Vagina (tissue), 2 donors: ENCODE measurements at regions not wholly inside any gene's neighbourhood (a gene's known extent, or its start where the extent isn't known, plus 50 kb on each side); places are given as distances from the start of the nearest gene placed in this dataset.
"Not testable (repeated sequence)": the region's sequence is repeated elsewhere in the genome, so short reads cannot be mapped to it uniquely, and the experiment has no call there.

ENCODE experiments used
- DNase-seq, 2 donors: peaks; one replicate each; pipeline ENCODE4 v3.0.0-alpha.2; 2017; ENCODE audit errors: extremely low spot score in 2 of 2
- H3K27ac ChIP-seq: fragments of 200-600 bp; sonication (generic); one replicate; pipeline ENCODE4 v1.5.1; 2019
- H3K27me3 ChIP-seq: fragments of 200-600 bp; sonication (generic); one replicate; pipeline ENCODE4 v1.5.1; 2019
- H3K36me3 ChIP-seq, 2 donors: fragments of 200-600 bp; sonication (generic); one replicate each; pipeline ENCODE4 v1.5.1; 2017 to 2019
- H3K4me1 ChIP-seq: fragments of 200-600 bp; sonication (generic); one replicate; pipeline ENCODE4 v1.5.1; 2019
- H3K4me3 ChIP-seq, 2 donors: fragments of 200-600 bp; sonication (generic); 1 replicate in 1 of 2; 2 replicates in 1 of 2; pipeline ENCODE4 v1.5.1; 2016 to 2019
- H3K9me3 ChIP-seq: fragments of 200-600 bp; sonication (generic); one replicate; pipeline ENCODE4 v1.5.1; 2019
- POLR2A ChIP-seq, 2 donors: fragments of 450-650 bp; IDR thresholded peaks; one replicate each; pipeline ENCODE4 v1.6.1; 2017; ENCODE audit warnings: antibody characterized with exemption in 2 of 2, mild to moderate bottlenecking in 2 of 2, moderate library complexity in 2 of 2
- POLR2AphosphoS5 ChIP-seq, 2 donors: sonication (generic); formaldehyde crosslinking; IDR thresholded peaks; one replicate each; pipeline ENCODE4 v1.9.0; 2017; ENCODE audit warnings: antibody characterized with exemption in 2 of 2, mild to moderate bottlenecking in 2 of 2, low read depth in 1 of 2; ENCODE audit not compliant: insufficient read depth in 1 of 2
- intact Hi-C: fragments of 100-400 bp; cut with DNase I; formaldehyde crosslinking; loops from one replicate; pipeline ENCODE4 v1.15.1; 2023
- TF ChIP-seq, protein P1 (sequence below), 3 experiments: fragments of 450-650 bp in 2 of 3; fragments of 200-600 bp in 1 of 3; sonication (generic) in 1 of 3; IDR thresholded peaks; one replicate each; pipeline ENCODE4 v1.5.1; 2017 to 2019; ENCODE audit warnings: antibody characterized with exemption in 3 of 3, mild to moderate bottlenecking in 2 of 3, moderate library complexity in 2 of 3

DNA sequence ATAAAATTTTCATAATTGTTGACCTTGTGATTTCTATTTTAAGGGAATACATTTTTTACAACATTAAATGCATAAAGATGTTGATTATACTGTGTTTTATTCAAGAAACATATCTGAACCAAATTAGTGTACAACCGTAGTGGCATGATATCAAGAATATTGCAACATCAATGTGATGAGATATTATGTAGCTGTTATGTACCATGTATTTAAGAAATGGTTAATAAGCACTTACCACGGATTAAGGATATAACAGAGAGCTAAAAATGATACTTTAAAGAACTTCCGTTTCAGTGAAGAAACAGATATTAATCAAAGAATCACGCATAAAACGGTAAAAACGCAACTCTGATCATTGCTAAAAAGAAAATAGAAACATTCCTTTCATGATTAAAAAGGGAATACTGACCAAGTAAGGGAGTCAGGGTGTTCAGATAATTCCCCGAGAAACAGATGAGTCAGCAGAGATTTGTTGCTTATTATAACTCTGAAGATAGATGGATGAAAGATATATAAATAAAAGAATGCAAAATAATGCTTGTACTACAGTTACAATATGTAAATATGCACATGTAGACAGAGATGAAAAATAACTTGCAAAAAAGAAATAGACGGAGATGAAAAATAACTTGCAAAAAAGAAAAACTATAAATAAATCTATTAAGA, 281.9 kb upstream of the MAF start:
- intact Hi-C loops: no loop called here
- DNase-seq: no peak
- Histone ChIP-seq H3K4me1 (peaks cover 5% of the 10 kb centered on the region), H3K36me3 (no peaks in the 10 kb centered on the region), H3K4me3 (no peak overlapping the region), H3K27me3 (no peaks in the 10 kb centered on the region), H3K27ac (no peak overlapping the region), H3K9me3 (no peaks in the 10 kb centered on the region)
- TF ChIP-seq POLR2A (IDR thresholded peaks at IDR 0.05) (no peak), POLR2AphosphoS5 (IDR thresholded peaks at IDR 0.05; ENCODE audit: insufficient read depth in 1 of 2, low read depth in 1 of 2) (no peak)
- TF ChIP-seq, protein P1, sequence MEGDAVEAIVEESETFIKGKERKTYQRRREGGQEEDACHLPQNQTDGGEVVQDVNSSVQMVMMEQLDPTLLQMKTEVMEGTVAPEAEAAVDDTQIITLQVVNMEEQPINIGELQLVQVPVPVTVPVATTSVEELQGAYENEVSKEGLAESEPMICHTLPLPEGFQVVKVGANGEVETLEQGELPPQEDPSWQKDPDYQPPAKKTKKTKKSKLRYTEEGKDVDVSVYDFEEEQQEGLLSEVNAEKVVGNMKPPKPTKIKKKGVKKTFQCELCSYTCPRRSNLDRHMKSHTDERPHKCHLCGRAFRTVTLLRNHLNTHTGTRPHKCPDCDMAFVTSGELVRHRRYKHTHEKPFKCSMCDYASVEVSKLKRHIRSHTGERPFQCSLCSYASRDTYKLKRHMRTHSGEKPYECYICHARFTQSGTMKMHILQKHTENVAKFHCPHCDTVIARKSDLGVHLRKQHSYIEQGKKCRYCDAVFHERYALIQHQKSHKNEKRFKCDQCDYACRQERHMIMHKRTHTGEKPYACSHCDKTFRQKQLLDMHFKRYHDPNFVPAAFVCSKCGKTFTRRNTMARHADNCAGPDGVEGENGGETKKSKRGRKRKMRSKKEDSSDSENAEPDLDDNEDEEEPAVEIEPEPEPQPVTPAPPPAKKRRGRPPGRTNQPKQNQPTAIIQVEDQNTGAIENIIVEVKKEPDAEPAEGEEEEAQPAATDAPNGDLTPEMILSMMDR (IDR thresholded peaks at IDR 0.05): no peak

DNA sequence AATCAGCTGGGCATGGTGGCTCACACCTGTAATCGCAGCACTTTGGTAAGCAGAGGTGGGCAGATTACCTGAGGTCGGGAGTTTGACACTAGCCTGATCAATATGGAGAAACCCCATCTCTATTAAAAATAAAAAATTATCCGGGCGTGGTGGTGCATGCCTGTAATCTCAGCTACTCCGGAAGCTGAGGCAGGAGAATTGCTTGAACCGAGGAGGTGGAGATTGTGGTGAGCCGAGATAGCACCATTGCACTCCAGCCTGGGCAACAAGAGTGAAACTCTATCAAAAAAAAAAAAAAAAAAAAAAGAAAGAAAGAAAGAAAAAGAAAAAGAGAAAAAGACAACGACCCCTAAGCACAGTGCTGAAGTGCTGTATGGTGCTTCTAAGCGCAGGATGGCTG, 280.6 kb upstream of the MAF start:
- not testable (repeated sequence) for H3K4me1 ChIP-seq

DNA sequence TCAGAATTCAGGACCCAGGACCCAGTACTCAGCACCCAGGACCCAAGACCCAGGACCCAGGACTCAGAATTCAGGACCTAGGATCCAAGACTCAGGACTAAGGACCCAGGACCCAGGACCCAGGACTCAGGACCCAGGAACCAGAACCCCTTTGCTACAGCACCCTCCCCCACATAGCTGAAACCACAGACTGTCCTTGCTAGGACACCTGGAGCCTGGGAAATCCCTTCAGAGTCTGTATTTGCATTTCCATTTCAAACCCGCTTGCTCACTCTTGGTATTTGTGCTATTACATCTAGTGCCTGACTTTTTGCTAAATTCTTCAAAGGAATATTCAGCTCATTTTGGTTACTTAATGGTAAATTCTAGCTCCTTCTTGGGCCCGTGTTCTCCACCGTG, 275.8 kb upstream of the MAF start:
- Histone ChIP-seq H3K36me3 (no peaks in the 10 kb centered on the region), H3K4me3 (no peak overlapping the region), H3K9me3 (no peaks in the 10 kb centered on the region), H3K27me3 (no peaks in the 10 kb centered on the region), H3K27ac (no peak overlapping the region), H3K4me1 (peaks cover 5% of the 10 kb centered on the region)
- intact Hi-C loops: loop anchor here (10.0 kb wide), 1 partner anchor 72 kb away; no protein-coding TSS in a partner anchor
- no peak for DNase-seq
- TF ChIP-seq POLR2AphosphoS5 (IDR thresholded peaks at IDR 0.05; ENCODE audit: insufficient read depth in 1 of 2, low read depth in 1 of 2): no peak
- TF ChIP-seq, protein P1 (IDR thresholded peaks at IDR 0.05): no peak
- no peak for TF ChIP-seq POLR2A (IDR thresholded peaks at IDR 0.05)

More for the DNA sequence above, 280.6 kb upstream of the MAF start:
- H3K9me3 ChIP-seq, H3K4me3 ChIP-seq, H3K27me3 ChIP-seq, intact Hi-C loops, H3K27ac ChIP-seq, DNase-seq, H3K36me3 ChIP-seq: not testable (repeated sequence)

DNA sequence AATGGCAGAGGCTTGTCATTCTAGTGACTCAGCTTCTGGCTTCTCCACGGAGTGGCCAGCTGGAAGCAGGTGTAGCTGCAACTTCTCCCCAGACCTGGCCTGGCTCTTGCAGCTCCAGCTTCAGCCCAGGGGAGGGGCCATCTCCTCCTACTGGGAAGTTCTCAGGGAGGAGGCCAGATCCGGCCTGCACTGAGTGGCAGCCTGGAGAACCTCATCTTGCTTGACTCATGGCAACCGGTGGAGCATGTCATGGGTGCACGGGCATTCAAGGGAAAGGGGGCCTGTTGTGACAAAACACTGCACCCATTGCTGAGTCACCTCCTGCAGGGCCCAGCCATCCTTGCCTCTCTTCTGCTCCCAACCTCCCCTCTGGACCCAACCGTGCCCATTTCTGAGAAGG, 273.9 kb upstream of the MAF start:
- peak; percentile 14 to 22 for TF ChIP-seq POLR2AphosphoS5 (IDR thresholded peaks at IDR 0.05; ENCODE audit: insufficient read depth in 1 of 2, low read depth in 1 of 2)
- TF ChIP-seq, protein P1 (IDR thresholded peaks at IDR 0.05): no peak
- H3K36me3 ChIP-seq: no peaks in the 10 kb centered on the region
- DNase-seq: no peak
- H3K4me3 ChIP-seq: no peak overlapping the region
- H3K27ac ChIP-seq: no peak overlapping the region
- H3K9me3 ChIP-seq: no peaks in the 10 kb centered on the region
- no peaks in the 10 kb centered on the region for H3K27me3 ChIP-seq
- H3K4me1 ChIP-seq: peaks cover 5% of the 10 kb centered on the region
- intact Hi-C loops: loop anchor here (10.0 kb wide), 1 partner anchor 70 kb away; no protein-coding TSS in a partner anchor

DNA sequence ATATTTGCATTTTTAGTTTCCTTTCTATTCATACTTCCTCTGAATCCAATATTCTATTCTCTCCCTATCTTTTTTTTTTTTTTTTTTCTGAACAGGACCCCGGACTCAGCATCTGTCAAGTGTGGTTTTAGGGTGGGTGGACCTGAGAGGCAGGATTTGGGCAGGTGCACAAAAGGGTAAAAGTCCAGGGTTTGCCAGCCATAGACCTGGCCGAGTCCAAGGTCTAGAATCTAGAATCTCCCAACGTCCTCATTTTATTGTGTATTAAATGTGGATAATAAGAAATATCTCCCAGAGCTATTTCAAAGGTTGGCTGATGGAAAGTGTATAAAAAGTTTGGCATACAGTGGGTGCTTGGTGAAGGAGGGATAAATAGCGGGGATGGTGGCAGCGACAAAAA, 273.3 kb upstream of the MAF start:
- TF ChIP-seq, protein P1 (IDR thresholded peaks at IDR 0.05): no peak
- TF ChIP-seq POLR2AphosphoS5 (IDR thresholded peaks at IDR 0.05; ENCODE audit: insufficient read depth in 1 of 2, low read depth in 1 of 2) (no peak), POLR2A (IDR thresholded peaks at IDR 0.05) (no peak)
- Histone ChIP-seq H3K27me3 (no peaks in the 10 kb centered on the region), H3K4me3 (no peak overlapping the region), H3K27ac (no peak overlapping the region), H3K36me3 (no peaks in the 10 kb centered on the region), H3K9me3 (no peaks in the 10 kb centered on the region), H3K4me1 (peaks cover 5% of the 10 kb centered on the region)
- DNase-seq: no peak
- intact Hi-C loops: loop anchor here (10.0 kb wide), 1 partner anchor 69 kb away; no protein-coding TSS in a partner anchor
